ENCODE measurements at regions not wholly inside any gene's neighbourhood (a gene's known extent, or its start where the extent isn't known, plus 50 kb on each side); places are given as distances from the start of the nearest gene placed in this dataset.

DNA sequence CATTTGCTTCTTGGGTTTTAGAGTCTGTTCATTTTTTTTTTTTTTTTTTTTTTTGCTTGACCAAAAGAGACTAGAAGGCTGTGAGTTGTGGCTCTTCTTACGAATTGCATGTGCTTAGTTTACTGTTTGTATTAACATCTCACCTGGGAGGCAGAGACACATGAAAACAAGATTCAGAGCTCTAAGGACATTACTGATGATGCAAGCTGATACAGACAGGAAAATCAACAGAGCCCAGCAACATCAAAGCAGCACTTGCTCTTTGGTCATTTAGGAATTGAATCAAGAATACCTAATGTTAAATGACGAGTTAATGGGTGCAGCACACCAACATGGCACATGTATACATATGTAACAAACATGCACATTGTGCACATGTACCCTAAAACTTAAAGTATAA, 55.7 kb upstream of the HS3ST5 start:
- TF ChIP-seq ZNF547 (CRISPR knock-in tag; IDR thresholded peaks at IDR 0.05) (no peak), POLR2A (IDR thresholded peaks at IDR 0.05; ENCODE audit: insufficient read depth in 1 of 2, low read depth in 2 of 2, low read length in 2 of 2) (no peak), RELA (CRISPR knock-in tag; IDR thresholded peaks at IDR 0.05) (no peak), JUN (CRISPR knock-in tag; IDR thresholded peaks at IDR 0.05) (no peak), GLI4 (CRISPR knock-in tag; IDR thresholded peaks at IDR 0.05; ENCODE audit: borderline replicate concordance) (no peak)

Measured in HepG2 (cell line).